Testis (tissue), 2 donors: ENCODE measurements at regions not wholly inside any gene's neighbourhood (a gene's known extent, or its start where the extent isn't known, plus 50 kb on each side); places are given as distances from the start of the nearest gene placed in this dataset.

Source experiments
- DNase-seq: peaks from one replicate; pipeline ENCODE4 v3.0.0-alpha.2; 2019
- H3K27ac ChIP-seq, 2 donors: fragments of 200-600 bp; sonication (generic); one replicate each; pipeline ENCODE4 v1.5.1; 2019
- H3K27me3 ChIP-seq: fragments of 200-600 bp; sonication (generic); one replicate; pipeline ENCODE4 v1.5.1; 2019
- H3K36me3 ChIP-seq: fragments of 200-600 bp; sonication (generic); one replicate; pipeline ENCODE4 v1.5.1; 2017; ENCODE audit warnings: low read depth; ENCODE audit errors: missing control alignments
- H3K4me1 ChIP-seq: fragments of 200-600 bp; sonication (generic); one replicate; pipeline ENCODE4 v1.5.1; 2019
- H3K4me3 ChIP-seq, 2 donors: fragments of 200-600 bp; sonication (generic); one replicate each; pipeline ENCODE4 v1.5.1; 2017 to 2019
- H3K9me3 ChIP-seq: fragments of 200-600 bp; sonication (generic); one replicate; pipeline ENCODE4 v1.5.1; 2017
- POLR2A ChIP-seq: fragments of 450-650 bp; IDR thresholded peaks from one replicate; pipeline ENCODE4 v1.6.1; 2017; ENCODE audit warnings: antibody characterized with exemption, mild to moderate bottlenecking, moderate library complexity
- WGBS, 2 donors: methylation state at CpG; one replicate each; pipeline ENCODE4 v1.1.5; 2018; 5-methylcytosine and 5-hydroxymethylcytosine counted together
- intact Hi-C: fragments of 100-400 bp; cut with DNase I; formaldehyde crosslinking; loops from one replicate; pipeline ENCODE4 v1.15.1; 2023; ENCODE audit warnings: low total_unique reads
- TF ChIP-seq, protein P1 (sequence below), 3 experiments: fragments of 450-650 bp in 2 of 3; fragments of 200-600 bp in 1 of 3; sonication (generic) in 1 of 3; IDR thresholded peaks; one replicate each; pipeline ENCODE4 v1.5.1; 2016 to 2019; ENCODE audit warnings: antibody characterized with exemption in 3 of 3, mild to moderate bottlenecking in 2 of 3, moderate library complexity in 1 of 3

DNA sequence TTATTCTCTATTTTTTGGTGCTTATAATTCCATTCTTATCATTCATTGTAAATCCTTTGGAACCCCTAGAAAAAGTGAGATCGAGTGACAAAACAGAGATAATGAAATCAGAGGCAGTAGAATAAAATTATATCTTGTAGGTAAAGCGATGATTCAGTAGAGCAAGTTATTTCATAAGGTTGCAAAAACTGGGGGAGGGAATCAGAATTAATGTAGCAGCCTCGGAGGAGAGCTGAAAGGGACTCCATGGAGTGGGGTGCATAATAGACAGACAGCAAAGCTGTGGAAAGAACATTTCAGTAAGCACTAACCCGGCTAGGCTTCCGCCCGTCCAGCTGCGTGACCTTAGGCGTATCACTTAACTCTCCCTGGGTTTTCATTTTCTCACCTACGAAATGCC is 289.7 kb downstream of the EN1 start:
- intact Hi-C loops = no loop called here
- no peak for TF ChIP-seq POLR2A
- TF ChIP-seq, protein P1, sequence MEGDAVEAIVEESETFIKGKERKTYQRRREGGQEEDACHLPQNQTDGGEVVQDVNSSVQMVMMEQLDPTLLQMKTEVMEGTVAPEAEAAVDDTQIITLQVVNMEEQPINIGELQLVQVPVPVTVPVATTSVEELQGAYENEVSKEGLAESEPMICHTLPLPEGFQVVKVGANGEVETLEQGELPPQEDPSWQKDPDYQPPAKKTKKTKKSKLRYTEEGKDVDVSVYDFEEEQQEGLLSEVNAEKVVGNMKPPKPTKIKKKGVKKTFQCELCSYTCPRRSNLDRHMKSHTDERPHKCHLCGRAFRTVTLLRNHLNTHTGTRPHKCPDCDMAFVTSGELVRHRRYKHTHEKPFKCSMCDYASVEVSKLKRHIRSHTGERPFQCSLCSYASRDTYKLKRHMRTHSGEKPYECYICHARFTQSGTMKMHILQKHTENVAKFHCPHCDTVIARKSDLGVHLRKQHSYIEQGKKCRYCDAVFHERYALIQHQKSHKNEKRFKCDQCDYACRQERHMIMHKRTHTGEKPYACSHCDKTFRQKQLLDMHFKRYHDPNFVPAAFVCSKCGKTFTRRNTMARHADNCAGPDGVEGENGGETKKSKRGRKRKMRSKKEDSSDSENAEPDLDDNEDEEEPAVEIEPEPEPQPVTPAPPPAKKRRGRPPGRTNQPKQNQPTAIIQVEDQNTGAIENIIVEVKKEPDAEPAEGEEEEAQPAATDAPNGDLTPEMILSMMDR (IDR thresholded peaks at IDR 0.05) = no peak
- Histone ChIP-seq H3K27ac (no peak overlapping the region), H3K9me3 (no peaks in the 10 kb centered on the region), H3K4me1 (no peaks in the 10 kb centered on the region), H3K4me3 (no peak overlapping the region), H3K36me3 (no peaks in the 10 kb centered on the region), H3K27me3 (no peaks in the 10 kb centered on the region)
- no peak for DNase-seq
- 83 to 88% methylated on average over 9 of the region's 9 CpGs for WGBS, 2 donors

DNA sequence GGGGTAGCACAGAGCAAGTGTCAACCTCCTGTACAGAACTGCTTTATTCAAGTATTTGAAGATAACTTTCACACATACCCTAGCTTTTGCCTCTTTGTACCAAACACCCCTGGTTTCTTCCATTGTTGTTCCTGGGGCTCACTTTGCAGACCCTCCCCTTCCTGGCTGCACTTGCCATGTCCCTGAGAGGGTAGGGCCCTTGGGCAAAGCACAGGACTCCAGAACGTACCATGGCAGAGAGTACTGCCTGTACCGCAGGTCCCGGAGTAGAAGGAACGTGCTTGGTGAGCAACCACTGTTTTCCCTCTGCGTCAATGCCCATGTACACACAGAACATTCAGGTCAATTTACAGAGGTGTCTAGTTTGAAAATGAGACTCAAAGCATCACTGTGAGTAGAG is 290.4 kb downstream of the EN1 start:
- H3K4me1 ChIP-seq = no peaks in the 10 kb centered on the region
- no peak overlapping the region for H3K4me3 ChIP-seq
- DNase-seq = no peak
- H3K27me3 ChIP-seq = no peaks in the 10 kb centered on the region
- TF ChIP-seq POLR2A = no peak
- TF ChIP-seq, protein P1 (IDR thresholded peaks at IDR 0.05) = no peak
- H3K36me3 ChIP-seq = no peaks in the 10 kb centered on the region
- H3K27ac ChIP-seq = no peak overlapping the region
- no peaks in the 10 kb centered on the region for H3K9me3 ChIP-seq
- 88 to 96% methylated on average over 5 of the region's 5 CpGs for WGBS, 2 donors
- intact Hi-C loops = no loop called here

DNA sequence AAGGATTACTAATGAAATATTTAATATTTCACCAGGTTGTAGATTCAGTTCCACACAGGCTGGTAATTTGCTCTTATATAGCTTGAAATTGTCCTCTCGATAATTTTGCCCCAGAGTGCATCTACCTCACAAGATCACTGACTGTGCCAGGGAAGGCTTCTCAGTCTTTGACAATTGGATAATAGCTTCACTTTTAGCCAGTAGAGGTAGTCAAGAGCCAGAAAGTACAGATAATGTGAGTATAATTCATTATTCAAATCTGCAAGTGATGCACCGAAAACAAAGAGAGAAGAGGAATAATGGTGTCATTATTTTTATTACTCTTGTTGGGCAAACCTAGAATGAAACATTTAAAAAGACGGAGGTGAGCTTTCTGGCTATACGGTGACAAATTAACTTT is 292.8 kb downstream of the EN1 start:
- no peak for DNase-seq
- intact Hi-C loops = no loop called here
- no peaks in the 10 kb centered on the region for H3K9me3 ChIP-seq
- TF ChIP-seq, protein P1 (IDR thresholded peaks at IDR 0.05) = no peak
- TF ChIP-seq POLR2A = no peak
- H3K4me3 ChIP-seq = no peak overlapping the region
- 86 to 92% methylated on average over 4 of the region's 4 CpGs for WGBS, 2 donors
- H3K27me3 ChIP-seq = no peaks in the 10 kb centered on the region
- no peaks in the 10 kb centered on the region for H3K4me1 ChIP-seq
- no peak overlapping the region for H3K27ac ChIP-seq
- no peaks in the 10 kb centered on the region for H3K36me3 ChIP-seq

DNA sequence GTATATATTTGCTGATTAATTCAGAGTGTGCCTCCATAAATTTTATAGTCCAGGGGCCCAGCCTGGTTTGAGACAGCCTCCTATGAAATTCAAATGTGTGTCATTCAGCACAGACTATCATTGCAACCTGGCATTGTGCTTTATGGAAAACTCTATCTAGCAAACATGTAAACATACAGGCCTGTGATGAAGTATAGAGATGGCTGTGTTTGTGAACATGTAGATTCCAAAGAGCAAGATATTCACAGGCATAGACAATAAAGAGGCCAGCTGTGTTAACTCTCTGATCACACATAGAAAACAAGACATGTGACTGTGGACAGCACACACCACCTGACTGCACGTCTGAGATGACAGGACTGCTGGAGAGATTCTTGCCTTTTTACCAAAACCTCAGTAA is 297.9 kb downstream of the EN1 start:
- Histone ChIP-seq H3K27me3 (no peaks in the 10 kb centered on the region), H3K4me1 (no peaks in the 10 kb centered on the region), H3K9me3 (no peaks in the 10 kb centered on the region), H3K36me3 (no peaks in the 10 kb centered on the region), H3K4me3 (no peak overlapping the region), H3K27ac (no peak overlapping the region)
- intact Hi-C loops = no loop called here
- no peak for DNase-seq
- 52 to 57% methylated on average over 1 of the region's 1 CpG for WGBS, 2 donors
- no peak for TF ChIP-seq POLR2A
- TF ChIP-seq, protein P1 (IDR thresholded peaks at IDR 0.05) = no peak

DNA sequence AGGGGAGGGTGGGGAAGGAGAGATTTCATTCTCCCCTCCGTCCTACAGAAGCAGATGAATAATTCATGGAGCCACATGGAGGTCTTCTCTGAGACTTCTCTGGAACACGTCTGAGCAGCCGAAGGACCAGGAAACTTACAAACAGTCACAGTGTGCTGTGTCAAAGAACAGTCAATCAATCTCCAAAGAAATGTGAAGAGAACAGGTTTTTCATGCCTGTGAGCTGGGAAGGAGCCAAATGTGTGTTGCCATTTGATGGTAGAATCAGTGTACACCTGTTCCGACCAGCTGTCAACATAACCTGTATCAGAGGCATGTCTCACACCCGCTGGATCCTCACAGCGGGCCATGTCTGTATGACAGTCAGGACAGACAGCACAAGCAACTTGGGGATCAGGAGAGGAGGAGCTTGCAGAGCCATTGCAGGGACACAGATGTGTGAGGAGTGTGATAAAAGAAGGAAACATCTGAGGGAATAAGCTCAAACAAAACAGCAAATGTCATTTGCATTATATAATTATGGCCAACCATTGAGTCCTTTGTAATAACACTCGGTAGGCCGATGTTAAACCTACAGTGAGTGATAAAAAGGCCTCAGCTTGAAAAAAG is 298.5 kb downstream of the EN1 start:
- intact Hi-C loops = no loop called here
- no peak overlapping the region for H3K27ac ChIP-seq
- H3K4me3 ChIP-seq = no peak overlapping the region
- no peaks in the 10 kb centered on the region for H3K4me1 ChIP-seq
- no peaks in the 10 kb centered on the region for H3K36me3 ChIP-seq
- WGBS, 2 donors = 69 to 76% methylated on average over 8 of the region's 8 CpGs
- H3K27me3 ChIP-seq = no peaks in the 10 kb centered on the region
- DNase-seq = no peak
- TF ChIP-seq POLR2A = no peak
- H3K9me3 ChIP-seq = no peaks in the 10 kb centered on the region
